Tibial artery (tissue), 4 donors: ENCODE measurements at regions not wholly inside any gene's neighbourhood (a gene's known extent, or its start where the extent isn't known, plus 50 kb on each side); places are given as distances from the start of the nearest gene placed in this dataset.
A peak's percentile ranks its signal among the peaks of the same experiment; 100 is the strongest.
"Not testable (repeated sequence)": the region's sequence is repeated elsewhere in the genome, so short reads cannot be mapped to it uniquely, and the experiment has no call there.

Source experiments
- DNase-seq, 2 donors: peaks; one replicate each; pipeline ENCODE4 v3.0.0-alpha.2; 2019
- H3K27ac ChIP-seq, 2 donors: fragments of 200-600 bp; sonication (generic) in 1 of 2; 1 replicate in 1 of 2; 2 replicates in 1 of 2; pipeline ENCODE4 v1.5.1; 2018 to 2019; ENCODE audit warnings: mild to moderate bottlenecking in 1 of 2
- H3K27me3 ChIP-seq, 2 donors: fragments of 200-600 bp; sonication (generic) in 1 of 2; one replicate each; pipeline versions ENCODE4 v1.5.1 to v1.6.0; 2016 to 2019
- H3K36me3 ChIP-seq, 3 donors: fragments of 200-600 bp; sonication (generic) in 2 of 3; one replicate each; pipeline ENCODE4 v1.5.1; 2016 to 2019; ENCODE audit warnings: mild to moderate bottlenecking in 2 of 3
- H3K4me1 ChIP-seq, 4 donors: fragments of 200-600 bp; sonication (generic) in 2 of 4; 1 replicate in 3 of 4; 2 replicates in 1 of 4; pipeline ENCODE4 v1.5.1; 2016 to 2019
- H3K4me3 ChIP-seq, 2 donors: fragments of 200-600 bp; sonication (generic) in 1 of 2; 1 replicate in 1 of 2; 2 replicates in 1 of 2; pipeline ENCODE4 v1.5.1; 2018 to 2019; ENCODE audit warnings: mild to moderate bottlenecking in 2 of 2
- H3K9me3 ChIP-seq, 3 donors: fragments of 200-600 bp; sonication (generic) in 1 of 3; one replicate each; pipeline ENCODE4 v1.5.1; 2016 to 2019
- intact Hi-C: fragments of 100-400 bp; cut with DNase I; formaldehyde crosslinking; loops from one replicate; pipeline ENCODE4 v1.15.0; 2023; ENCODE audit warnings: low total_unique reads
- TF ChIP-seq, protein P1 (sequence below), 2 experiments: fragments of 200-600 bp in 1 of 2; fragments of 450-650 bp in 1 of 2; IDR thresholded peaks; one replicate each; pipeline ENCODE4 v1.5.1; 2017 to 2019; ENCODE audit warnings: antibody characterized with exemption in 2 of 2, mild to moderate bottlenecking in 1 of 2, moderate library complexity in 1 of 2

DNA sequence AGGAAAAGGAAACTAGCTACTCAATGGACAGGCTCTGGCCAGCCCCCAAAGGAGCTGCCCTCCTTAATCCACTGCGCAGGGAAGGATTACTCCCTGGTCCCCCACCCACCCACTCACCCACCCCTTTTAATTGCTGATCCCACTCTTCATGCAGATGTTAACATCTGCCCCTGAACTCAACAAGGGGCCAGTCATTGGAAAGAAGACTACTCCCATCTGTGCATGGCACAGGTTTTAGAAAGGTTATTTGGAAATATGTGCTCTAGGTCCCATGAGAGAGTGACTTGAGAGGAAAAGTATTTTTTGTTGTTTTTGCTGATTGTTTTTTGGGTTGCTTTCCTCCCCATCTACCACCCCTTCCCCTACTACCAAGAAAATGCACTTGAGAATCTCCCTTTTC, 94.4 kb upstream of the FGGY start:
- no peaks in the 10 kb centered on the region for H3K36me3 ChIP-seq
- H3K4me1 ChIP-seq: peaks cover 0 to 58% (median 32%) of the 10 kb centered on the region in 4 donors
- DNase-seq: no peak
- no peak overlapping the region for H3K4me3 ChIP-seq
- TF ChIP-seq, protein P1, sequence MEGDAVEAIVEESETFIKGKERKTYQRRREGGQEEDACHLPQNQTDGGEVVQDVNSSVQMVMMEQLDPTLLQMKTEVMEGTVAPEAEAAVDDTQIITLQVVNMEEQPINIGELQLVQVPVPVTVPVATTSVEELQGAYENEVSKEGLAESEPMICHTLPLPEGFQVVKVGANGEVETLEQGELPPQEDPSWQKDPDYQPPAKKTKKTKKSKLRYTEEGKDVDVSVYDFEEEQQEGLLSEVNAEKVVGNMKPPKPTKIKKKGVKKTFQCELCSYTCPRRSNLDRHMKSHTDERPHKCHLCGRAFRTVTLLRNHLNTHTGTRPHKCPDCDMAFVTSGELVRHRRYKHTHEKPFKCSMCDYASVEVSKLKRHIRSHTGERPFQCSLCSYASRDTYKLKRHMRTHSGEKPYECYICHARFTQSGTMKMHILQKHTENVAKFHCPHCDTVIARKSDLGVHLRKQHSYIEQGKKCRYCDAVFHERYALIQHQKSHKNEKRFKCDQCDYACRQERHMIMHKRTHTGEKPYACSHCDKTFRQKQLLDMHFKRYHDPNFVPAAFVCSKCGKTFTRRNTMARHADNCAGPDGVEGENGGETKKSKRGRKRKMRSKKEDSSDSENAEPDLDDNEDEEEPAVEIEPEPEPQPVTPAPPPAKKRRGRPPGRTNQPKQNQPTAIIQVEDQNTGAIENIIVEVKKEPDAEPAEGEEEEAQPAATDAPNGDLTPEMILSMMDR (IDR thresholded peaks at IDR 0.05): no peak
- intact Hi-C loops: no loop called here
- H3K9me3 ChIP-seq: peaks cover 0 to 10% (median 0%) of the 10 kb centered on the region in 3 donors
- no peaks in the 10 kb centered on the region for H3K27me3 ChIP-seq
- H3K27ac ChIP-seq: peak overlapping the region; percentile 70 to 72

DNA sequence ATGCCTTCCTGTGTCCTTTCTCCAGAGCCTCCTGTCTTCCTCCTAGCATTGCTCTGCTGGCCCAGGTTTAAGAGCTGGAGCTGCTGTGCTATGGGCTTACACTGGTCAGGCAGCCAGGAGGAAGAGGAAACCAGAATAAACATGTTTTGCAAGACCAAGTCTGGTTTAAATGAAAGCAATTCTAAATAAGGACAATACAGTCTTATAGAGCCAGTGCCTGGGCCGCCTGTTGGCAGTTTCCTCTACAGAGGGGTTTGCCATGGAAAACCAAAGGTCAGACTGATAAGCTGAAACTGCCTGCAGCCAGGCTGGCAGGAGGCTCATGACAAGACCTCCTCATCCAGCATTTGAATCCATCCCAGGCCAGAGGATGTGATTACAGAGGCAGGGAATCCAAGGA, 92.9 kb upstream of the FGGY start:
- Histone ChIP-seq H3K36me3 (no peaks in the 10 kb centered on the region), H3K27me3 (no peaks in the 10 kb centered on the region), H3K9me3 (peaks cover 0 to 10% (median 0%) of the 10 kb centered on the region in 3 donors), H3K27ac (peak overlapping the region; percentile 70 to 72), H3K4me3 (no peak overlapping the region), H3K4me1 (peaks cover 0 to 50% (median 21%) of the 10 kb centered on the region in 4 donors)
- TF ChIP-seq, protein P1 (IDR thresholded peaks at IDR 0.05): peak in 1 of 2 experiments; percentile 14
- intact Hi-C loops: no loop called here
- peak; percentile 74 to 86 for DNase-seq

- H3K4me1 ChIP-seq: peaks cover 0 to 38% (median 18%) of the 10 kb centered on the region in 4 donors
- DNase-seq, H3K36me3 ChIP-seq, H3K4me3 ChIP-seq, intact Hi-C loops, H3K9me3 ChIP-seq, H3K27ac ChIP-seq, H3K27me3 ChIP-seq: not testable (repeated sequence)
Measured at GRCh38 chr1:59206616-59207015, 90.3 kb upstream of the FGGY start.

- peaks cover 0 to 47% (median 12%) of the 10 kb centered on the region in 4 donors for H3K4me1 ChIP-seq
- H3K36me3 ChIP-seq, H3K9me3 ChIP-seq, intact Hi-C loops, DNase-seq, H3K27me3 ChIP-seq, H3K27ac ChIP-seq, H3K4me3 ChIP-seq: not testable (repeated sequence)
Measured at GRCh38 chr1:59210430-59210829, 86.5 kb upstream of the FGGY start.

- Histone ChIP-seq H3K27me3 (no peaks in the 10 kb centered on the region), H3K9me3 (no peaks in the 10 kb centered on the region), H3K4me1 (peaks cover 0 to 45% (median 14%) of the 10 kb centered on the region in 4 donors), H3K4me3 (no peak overlapping the region), H3K36me3 (no peaks in the 10 kb centered on the region), H3K27ac (peak overlapping the region; percentile 70 to 72)
- no peak for DNase-seq
- intact Hi-C loops: no loop called here
- TF ChIP-seq, protein P1 (IDR thresholded peaks at IDR 0.05): no peak
Measured at GRCh38 chr1:59212706-59213105, 84.2 kb upstream of the FGGY start.

- intact Hi-C loops: no loop called here
- H3K36me3 ChIP-seq: no peaks in the 10 kb centered on the region
- H3K9me3 ChIP-seq: no peaks in the 10 kb centered on the region
- peaks cover 0 to 45% (median 14%) of the 10 kb centered on the region in 4 donors for H3K4me1 ChIP-seq
- H3K4me3 ChIP-seq: no peak overlapping the region
- TF ChIP-seq, protein P1 (IDR thresholded peaks at IDR 0.05): no peak
- H3K27me3 ChIP-seq: no peaks in the 10 kb centered on the region
- H3K27ac ChIP-seq: peak overlapping the region; percentile 70 to 72
- DNase-seq: peak; percentile 59 to 87
Measured at GRCh38 chr1:59214248-59215208, 82.4 kb upstream of the FGGY start.
